Activated CD4-positive, alpha-beta T cell treated with anti-CD3 and anti-CD28 coated beads for 1 hour (primary cell): ENCODE measurements at regions not wholly inside any gene's neighbourhood (a gene's known extent, or its start where the extent isn't known, plus 50 kb on each side); places are given as distances from the start of the nearest gene placed in this dataset.
"Not testable (repeated sequence)": the region's sequence is repeated elsewhere in the genome, so short reads cannot be mapped to it uniquely, and the experiment has no call there.

Experiments used
- DNase-seq: peaks from one replicate; pipeline ENCODE4 v3.0.0-alpha.2; 2020

- DNase-seq, result no peak
Measured at GRCh38 chr18:42486271-42486670, 531.2 kb downstream of the PIK3C3 start.

GRCh38 chr18:42508683-42509296 lies 553.8 kb downstream of the PIK3C3 start:
- DNase-seq, result no peak

DNA sequence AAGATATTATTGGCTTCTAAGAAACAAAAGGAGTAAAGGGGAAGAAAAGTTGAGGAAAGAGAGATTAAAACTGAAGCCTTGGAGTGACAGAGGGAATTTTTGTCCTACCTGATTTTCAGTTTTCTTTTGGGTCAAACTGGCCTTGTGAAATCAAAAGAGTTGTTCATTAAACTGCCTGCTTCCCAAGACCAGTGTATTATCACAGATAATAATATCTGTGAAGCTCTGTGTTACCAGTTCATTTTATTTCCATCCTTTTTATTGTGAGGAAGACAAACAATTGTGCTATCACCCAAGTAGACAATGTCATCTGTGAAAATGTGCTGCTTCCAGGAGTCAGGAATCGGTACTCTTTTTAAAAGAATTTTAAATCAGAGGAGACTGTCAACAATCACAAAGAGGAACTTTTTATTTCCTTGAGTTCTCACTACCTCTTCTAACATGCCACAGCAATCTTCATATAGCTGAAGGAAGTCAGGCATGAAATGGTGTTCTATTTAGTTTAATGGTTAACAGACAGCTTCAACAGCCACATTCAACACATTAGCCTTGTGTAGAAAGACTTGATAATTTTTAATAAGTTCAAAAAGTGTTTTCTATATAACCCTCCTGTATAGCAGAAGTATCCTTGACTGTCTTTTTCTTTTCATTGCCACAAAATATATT lies 554.8 kb downstream of the PIK3C3 start:
- DNase-seq, result no peak

DNA sequence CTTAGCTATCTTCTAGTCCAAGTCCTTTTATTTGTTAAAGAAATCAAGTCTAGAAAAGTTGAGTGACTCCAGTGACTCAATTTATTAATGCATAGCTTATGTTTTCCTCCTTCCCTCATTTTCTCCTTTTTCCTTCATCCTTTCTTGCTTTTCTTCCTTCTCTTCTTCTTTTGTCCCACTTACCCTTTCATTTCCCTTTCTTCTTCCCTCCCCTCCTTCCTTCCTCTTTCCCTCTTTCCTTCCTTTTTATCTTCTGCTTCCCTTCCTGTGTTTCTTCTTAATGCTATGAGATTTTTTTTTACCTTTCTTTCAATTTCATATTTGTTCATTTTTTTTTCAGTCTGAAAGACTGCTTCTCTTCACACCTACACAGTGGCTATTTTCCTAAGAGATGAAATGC lies 555.5 kb downstream of the PIK3C3 start:
- DNase-seq, result no peak

- DNase-seq, result no peak
Measured at GRCh38 chr18:42513441-42513840, 558.4 kb downstream of the PIK3C3 start.

DNA sequence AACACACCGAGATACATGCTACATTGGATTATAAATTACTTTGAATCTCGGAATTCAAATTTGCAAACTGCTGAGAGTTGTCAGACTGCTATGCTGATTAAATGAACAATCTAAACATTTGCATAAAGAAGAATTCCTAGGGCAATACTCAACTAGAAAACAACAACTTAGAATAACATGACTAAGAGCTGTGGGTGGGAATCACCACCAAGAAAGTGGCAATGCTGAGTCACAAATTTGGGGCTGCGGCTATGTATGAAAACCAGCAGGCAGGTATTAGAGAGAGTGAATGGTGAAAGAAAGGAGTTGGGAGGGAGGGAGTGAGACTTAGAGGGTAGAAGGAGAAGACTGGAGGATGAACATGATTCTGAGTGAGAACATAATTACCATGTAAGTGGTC lies 559.5 kb downstream of the PIK3C3 start:
- DNase-seq, result no peak

DNA sequence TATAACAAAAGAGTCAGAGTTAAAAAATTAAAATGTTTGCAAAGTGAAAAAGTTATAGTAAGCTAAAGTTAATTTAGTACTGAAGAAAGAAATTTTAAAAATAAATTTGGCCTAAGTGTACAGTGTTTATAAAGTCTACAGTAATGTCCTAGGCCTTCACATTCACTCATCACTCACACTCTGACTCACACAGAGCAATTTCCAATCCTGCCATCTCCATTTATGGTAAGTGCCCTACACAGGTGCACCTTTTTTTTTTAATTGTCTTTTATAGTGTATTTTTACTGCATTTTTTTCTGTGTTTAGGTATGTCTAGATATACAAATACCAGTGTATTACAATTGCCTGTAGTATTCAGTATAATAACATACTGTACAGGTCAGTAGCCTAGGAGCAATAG lies 562.9 kb downstream of the PIK3C3 start:
- DNase-seq, result no peak

- DNase-seq, result not testable (repeated sequence)
Measured at GRCh38 chr18:42518331-42518730, 563.3 kb downstream of the PIK3C3 start.

- no peak for DNase-seq
Measured at GRCh38 chr18:42520138-42520537, 565.1 kb downstream of the PIK3C3 start.

DNA sequence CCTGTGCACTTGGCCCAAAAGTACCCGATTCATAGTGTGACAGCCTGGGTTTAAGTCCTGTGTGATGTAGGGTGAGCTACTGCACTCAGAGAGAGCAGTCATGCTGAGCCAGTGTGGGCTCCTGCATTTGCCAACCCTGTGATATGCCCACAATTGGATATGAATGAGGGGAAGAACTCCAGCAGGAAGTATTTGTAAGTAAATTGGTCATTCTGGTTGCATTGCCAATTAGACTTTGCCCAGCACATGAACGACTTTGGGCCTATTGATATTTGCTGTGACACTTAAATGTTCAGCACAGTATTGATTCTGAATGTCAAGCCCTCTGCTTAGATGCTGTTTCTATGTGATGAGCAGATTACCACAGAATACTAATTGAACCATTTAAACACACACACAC lies 570.9 kb downstream of the PIK3C3 start:
- DNase-seq, result no peak

- no peak for DNase-seq
Measured at GRCh38 chr18:42527766-42528165, 572.7 kb downstream of the PIK3C3 start.

DNA sequence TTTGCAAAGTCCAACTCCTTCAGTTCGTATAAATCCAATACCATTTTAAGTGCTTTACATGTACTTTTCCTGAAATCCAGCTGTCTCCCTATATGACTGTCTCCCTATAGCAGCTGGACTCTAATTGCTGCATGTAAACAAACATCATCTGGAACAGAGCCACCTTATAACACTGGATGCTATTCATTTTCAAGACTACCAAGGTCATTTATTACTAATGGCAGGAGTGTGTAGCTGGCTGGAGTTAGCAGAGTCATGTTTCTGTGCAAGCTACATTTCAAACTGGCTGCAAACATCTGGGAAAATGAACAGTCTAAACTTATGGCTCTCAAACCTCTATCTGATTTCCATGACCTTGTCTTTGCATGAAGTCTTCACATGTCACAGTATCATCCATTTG lies 575.2 kb downstream of the PIK3C3 start:
- DNase-seq, result no peak

- no peak for DNase-seq
Measured at GRCh38 chr18:42532119-42532518, 577.1 kb downstream of the PIK3C3 start.

DNA sequence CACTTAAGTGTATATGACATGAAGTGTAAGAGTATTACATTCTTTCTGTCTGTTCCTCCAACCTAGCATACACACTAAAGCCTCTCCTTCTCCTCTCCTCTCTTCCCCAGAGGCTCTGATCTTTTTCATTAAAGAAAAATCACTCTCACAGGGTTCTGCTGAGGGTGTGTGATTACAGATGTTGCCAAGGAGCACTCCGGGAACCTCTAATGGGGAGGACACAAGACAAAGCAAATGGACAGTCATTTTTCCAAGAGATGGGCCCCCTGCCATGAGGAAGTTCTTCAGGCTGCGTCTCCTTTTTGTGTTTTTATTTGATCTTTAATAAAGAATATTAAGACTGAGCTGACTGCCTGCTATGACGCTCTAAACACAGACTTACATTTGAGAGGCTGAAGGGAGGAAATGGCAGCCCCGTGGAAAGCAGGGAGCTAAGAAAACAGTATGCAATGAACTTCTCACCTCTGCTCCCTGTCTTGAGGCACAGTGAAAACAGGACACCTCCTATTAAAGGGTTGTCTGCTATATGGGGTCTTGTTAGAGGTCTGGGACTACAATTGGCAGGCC lies 578.1 kb downstream of the PIK3C3 start:
- DNase-seq, result no peak

DNA sequence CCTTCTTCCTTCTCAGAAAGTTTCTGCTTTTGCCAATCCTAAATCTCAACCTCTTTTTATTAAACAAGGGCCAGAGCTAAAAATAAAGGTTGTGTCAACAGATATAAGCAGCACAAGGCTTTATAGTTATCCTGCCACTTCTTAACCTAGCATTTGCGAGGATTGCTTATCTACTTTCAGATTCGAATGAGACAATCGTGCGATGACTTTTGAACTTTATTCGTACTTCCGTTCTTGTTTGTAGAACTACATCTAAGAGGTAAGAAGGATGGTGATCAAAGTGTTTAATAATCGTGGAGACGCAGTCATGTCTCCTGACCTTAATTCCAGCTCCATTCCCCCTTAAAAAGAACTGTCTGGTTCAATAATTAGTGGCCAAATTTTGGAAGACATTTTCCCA lies 578.6 kb downstream of the PIK3C3 start:
- no peak for DNase-seq

GRCh38 chr18:42534313-42534712 lies 579.3 kb downstream of the PIK3C3 start:
- DNase-seq, result no peak

DNA sequence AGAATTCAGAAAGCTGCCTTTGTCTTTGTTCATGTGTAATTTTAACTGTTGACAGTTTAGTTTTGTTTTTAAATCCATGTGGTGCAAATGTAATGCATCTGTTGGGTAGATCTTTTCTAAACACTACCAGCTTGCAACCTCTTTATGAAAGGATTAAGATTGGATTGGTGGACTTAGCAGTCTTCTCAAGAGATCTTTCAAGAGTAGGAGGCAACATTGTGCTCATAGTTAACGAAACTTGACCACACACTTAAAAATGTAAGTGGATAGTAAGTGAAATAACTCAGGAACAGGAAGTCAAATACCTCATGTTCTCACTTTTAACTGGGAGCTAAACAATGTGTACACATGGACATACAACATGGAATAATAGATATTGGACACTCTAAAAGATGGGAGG lies 579.0 kb downstream of the RIT2 start:
- no peak for DNase-seq

GRCh38 chr18:42537291-42537690 lies 578.2 kb downstream of the RIT2 start:
- no peak for DNase-seq

GRCh38 chr18:42544901-42545300 lies 570.6 kb downstream of the RIT2 start:
- DNase-seq, result no peak

DNA sequence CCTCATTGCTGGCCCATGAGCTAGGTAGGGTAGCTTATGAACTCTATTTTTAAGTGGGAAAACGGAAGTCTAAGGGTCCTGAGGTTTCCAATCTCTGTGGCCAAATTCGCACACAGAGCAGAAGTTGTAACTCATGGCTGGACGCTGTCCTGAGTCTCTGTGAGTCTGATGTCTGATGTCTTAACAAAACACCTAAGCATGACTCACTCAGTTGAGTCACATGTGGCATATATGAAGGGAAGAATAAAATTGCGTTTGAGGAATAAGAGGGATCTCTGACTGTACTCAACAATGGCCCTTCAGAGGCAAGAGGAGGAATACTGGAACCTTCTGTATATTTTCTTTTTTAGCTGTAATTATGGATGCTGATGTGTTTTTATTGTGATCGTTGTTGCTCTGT lies 569.7 kb downstream of the RIT2 start:
- no peak for DNase-seq

GRCh38 chr18:42548493-42548892 lies 567.0 kb downstream of the RIT2 start:
- no peak for DNase-seq

GRCh38 chr18:42549596-42549995 lies 565.9 kb downstream of the RIT2 start:
- no peak for DNase-seq

GRCh38 chr18:42552559-42552958 lies 562.9 kb downstream of the RIT2 start:
- not testable (repeated sequence) for DNase-seq

DNA sequence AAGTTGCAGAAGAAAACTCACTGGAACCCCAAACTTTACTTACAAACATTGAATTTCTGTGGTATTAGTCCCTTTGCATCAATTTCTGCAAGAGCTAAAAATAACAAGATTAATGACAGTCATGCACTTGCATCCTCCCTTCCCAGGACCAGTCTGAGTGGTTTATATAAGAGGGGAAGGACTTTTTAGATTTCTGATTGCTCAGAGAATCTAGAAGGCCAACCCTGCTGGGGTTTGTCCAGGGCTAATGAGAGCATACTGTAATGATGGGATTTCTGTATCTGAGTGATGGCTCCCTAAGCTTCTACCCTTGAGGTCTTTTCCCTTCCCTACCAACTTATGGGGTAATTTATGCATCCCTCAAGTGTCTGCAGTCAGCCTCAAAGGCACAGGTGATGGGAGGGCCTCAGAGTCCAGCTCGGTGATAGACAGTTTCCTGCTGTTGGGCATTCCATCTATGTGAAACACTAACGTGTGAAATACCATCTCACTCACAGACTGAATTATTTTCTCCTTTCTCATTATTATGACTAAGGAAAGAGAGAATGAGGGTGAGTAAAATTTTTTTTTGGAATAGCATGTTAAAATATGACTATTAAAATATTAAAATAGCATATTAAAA lies 556.3 kb downstream of the RIT2 start:
- no peak for DNase-seq
